Tibial artery (tissue), 4 donors: ENCODE measurements at regions not wholly inside any gene's neighbourhood (a gene's known extent, or its start where the extent isn't known, plus 50 kb on each side); places are given as distances from the start of the nearest gene placed in this dataset.

Experiments used
- DNase-seq, 2 donors: peaks; one replicate each; pipeline ENCODE4 v3.0.0-alpha.2; 2019
- H3K27ac ChIP-seq, 2 donors: fragments of 200-600 bp; sonication (generic) in 1 of 2; 1 replicate in 1 of 2; 2 replicates in 1 of 2; pipeline ENCODE4 v1.5.1; 2018 to 2019; ENCODE audit warnings: mild to moderate bottlenecking in 1 of 2
- H3K27me3 ChIP-seq, 2 donors: fragments of 200-600 bp; sonication (generic) in 1 of 2; one replicate each; pipeline versions ENCODE4 v1.5.1 to v1.6.0; 2016 to 2019
- H3K36me3 ChIP-seq, 3 donors: fragments of 200-600 bp; sonication (generic) in 2 of 3; one replicate each; pipeline ENCODE4 v1.5.1; 2016 to 2019; ENCODE audit warnings: mild to moderate bottlenecking in 2 of 3
- H3K4me1 ChIP-seq, 4 donors: fragments of 200-600 bp; sonication (generic) in 2 of 4; 1 replicate in 3 of 4; 2 replicates in 1 of 4; pipeline ENCODE4 v1.5.1; 2016 to 2019
- H3K4me3 ChIP-seq, 2 donors: fragments of 200-600 bp; sonication (generic) in 1 of 2; 1 replicate in 1 of 2; 2 replicates in 1 of 2; pipeline ENCODE4 v1.5.1; 2018 to 2019; ENCODE audit warnings: mild to moderate bottlenecking in 2 of 2
- H3K9me3 ChIP-seq, 3 donors: fragments of 200-600 bp; sonication (generic) in 1 of 3; one replicate each; pipeline ENCODE4 v1.5.1; 2016 to 2019
- intact Hi-C: fragments of 100-400 bp; cut with DNase I; formaldehyde crosslinking; loops from one replicate; pipeline ENCODE4 v1.15.0; 2023; ENCODE audit warnings: low total_unique reads
- TF ChIP-seq, protein P1 (sequence below), 2 experiments: fragments of 200-600 bp in 1 of 2; fragments of 450-650 bp in 1 of 2; IDR thresholded peaks; one replicate each; pipeline ENCODE4 v1.5.1; 2017 to 2019; ENCODE audit warnings: antibody characterized with exemption in 2 of 2, mild to moderate bottlenecking in 1 of 2, moderate library complexity in 1 of 2

GRCh38 chr14:85040046-85040685, 489.8 kb upstream of the FLRT2 start:
- Histone ChIP-seq H3K9me3 (no peaks in the 10 kb centered on the region), H3K4me3 (no peak overlapping the region), H3K27me3 (no peaks in the 10 kb centered on the region), H3K27ac (no peak overlapping the region), H3K4me1 (peaks cover 0 to 4% (median 0%) of the 10 kb centered on the region in 4 donors), H3K36me3 (no peaks in the 10 kb centered on the region)
- intact Hi-C loops, result no loop called here
- TF ChIP-seq, protein P1, sequence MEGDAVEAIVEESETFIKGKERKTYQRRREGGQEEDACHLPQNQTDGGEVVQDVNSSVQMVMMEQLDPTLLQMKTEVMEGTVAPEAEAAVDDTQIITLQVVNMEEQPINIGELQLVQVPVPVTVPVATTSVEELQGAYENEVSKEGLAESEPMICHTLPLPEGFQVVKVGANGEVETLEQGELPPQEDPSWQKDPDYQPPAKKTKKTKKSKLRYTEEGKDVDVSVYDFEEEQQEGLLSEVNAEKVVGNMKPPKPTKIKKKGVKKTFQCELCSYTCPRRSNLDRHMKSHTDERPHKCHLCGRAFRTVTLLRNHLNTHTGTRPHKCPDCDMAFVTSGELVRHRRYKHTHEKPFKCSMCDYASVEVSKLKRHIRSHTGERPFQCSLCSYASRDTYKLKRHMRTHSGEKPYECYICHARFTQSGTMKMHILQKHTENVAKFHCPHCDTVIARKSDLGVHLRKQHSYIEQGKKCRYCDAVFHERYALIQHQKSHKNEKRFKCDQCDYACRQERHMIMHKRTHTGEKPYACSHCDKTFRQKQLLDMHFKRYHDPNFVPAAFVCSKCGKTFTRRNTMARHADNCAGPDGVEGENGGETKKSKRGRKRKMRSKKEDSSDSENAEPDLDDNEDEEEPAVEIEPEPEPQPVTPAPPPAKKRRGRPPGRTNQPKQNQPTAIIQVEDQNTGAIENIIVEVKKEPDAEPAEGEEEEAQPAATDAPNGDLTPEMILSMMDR (IDR thresholded peaks at IDR 0.05), result no peak
- no peak for DNase-seq

DNA sequence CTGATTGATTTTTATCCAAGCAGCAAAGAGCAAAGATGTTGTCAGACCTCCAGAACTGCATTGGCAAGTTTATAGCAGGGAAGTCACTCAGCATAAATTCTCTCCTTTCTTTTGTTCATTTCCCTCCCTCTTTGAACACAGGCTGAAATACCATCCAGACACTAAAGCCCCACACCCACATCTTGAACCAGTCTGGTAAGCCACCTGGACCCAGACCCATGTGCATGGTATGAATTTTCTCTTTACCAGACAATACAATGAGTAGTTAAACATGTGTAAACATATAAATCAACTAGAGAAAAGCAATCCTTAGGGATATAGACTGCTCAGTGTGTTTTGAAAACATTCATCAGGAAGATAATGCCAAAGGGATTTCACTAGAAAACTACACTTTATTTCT, 488.3 kb upstream of the FLRT2 start:
- TF ChIP-seq, protein P1 (IDR thresholded peaks at IDR 0.05), result no peak
- Histone ChIP-seq H3K27me3 (no peaks in the 10 kb centered on the region), H3K4me3 (no peak overlapping the region), H3K27ac (no peak overlapping the region), H3K36me3 (no peaks in the 10 kb centered on the region), H3K9me3 (no peaks in the 10 kb centered on the region), H3K4me1 (peaks cover 0 to 4% (median 0%) of the 10 kb centered on the region in 4 donors)
- intact Hi-C loops, result no loop called here
- no peak for DNase-seq

DNA sequence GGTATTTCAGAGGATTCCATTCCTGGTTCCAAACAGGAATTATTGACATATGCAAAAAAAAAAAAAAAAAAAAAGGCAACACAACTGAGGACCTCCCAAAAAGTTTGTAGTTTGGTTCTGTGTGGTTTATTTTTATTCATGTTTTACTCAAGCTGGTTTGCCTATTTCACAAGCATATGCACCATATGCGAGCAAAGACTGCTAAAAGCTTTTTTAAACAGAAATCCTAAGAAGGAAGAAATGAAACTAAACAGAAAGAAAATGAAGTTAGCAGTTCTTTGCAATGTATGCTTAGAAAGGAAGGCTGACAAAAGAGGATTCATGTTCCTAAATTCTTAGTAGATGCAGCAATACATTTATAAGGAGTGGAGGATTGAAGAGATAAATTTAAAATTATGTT, 487.6 kb upstream of the FLRT2 start:
- no peak overlapping the region for H3K27ac ChIP-seq

GRCh38 chr14:85050180-85050579, 479.8 kb upstream of the FLRT2 start:
- no peaks in the 10 kb centered on the region for H3K4me1 ChIP-seq
- H3K9me3 ChIP-seq, result peaks cover 0 to 5% (median 0%) of the 10 kb centered on the region in 3 donors
- no peaks in the 10 kb centered on the region for H3K36me3 ChIP-seq
- no peaks in the 10 kb centered on the region for H3K27me3 ChIP-seq
- intact Hi-C loops, result no loop called here
- H3K4me3 ChIP-seq, result no peak overlapping the region
- no peak overlapping the region for H3K27ac ChIP-seq
- TF ChIP-seq, protein P1 (IDR thresholded peaks at IDR 0.05), result no peak
- no peak for DNase-seq

More for the DNA sequence above, 487.6 kb upstream of the FLRT2 start:
- TF ChIP-seq, protein P1 (IDR thresholded peaks at IDR 0.05), result no peak
- Histone ChIP-seq H3K4me1 (peaks cover 0 to 4% (median 0%) of the 10 kb centered on the region in 4 donors), H3K36me3 (no peaks in the 10 kb centered on the region), H3K9me3 (no peaks in the 10 kb centered on the region), H3K27me3 (no peaks in the 10 kb centered on the region), H3K4me3 (no peak overlapping the region)
- no peak for DNase-seq
- intact Hi-C loops, result no loop called here

DNA sequence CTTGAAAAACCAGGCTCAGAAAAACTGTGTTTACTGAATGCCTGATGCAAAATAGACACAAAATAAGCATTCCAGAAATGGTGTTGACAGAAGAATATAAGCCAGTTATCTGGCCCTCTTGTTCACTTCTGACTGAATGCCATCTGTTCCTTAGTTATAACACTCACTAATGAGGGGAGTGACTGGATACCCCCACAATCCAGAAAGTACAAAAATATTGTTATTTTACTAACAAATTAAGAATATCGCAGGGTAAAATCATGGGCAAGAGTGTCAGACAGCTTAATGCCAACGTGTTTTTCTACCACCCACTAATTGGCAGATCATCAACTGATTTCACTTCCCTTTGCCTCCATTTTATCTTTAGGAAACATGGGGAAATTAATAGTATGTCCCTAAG, 477.3 kb upstream of the FLRT2 start:
- TF ChIP-seq, protein P1 (IDR thresholded peaks at IDR 0.05), result no peak
- DNase-seq, result no peak
- Histone ChIP-seq H3K36me3 (no peaks in the 10 kb centered on the region), H3K9me3 (peaks cover 0 to 5% (median 0%) of the 10 kb centered on the region in 3 donors), H3K27me3 (no peaks in the 10 kb centered on the region), H3K4me1 (no peaks in the 10 kb centered on the region), H3K27ac (no peak overlapping the region), H3K4me3 (no peak overlapping the region)
- intact Hi-C loops, result no loop called here
